Colonic mucosa (tissue), 4 donors: ENCODE measurements at regions not wholly inside any gene's neighbourhood (a gene's known extent, or its start where the extent isn't known, plus 50 kb on each side); places are given as distances from the start of the nearest gene placed in this dataset.

Experiments used
- DNase-seq: peaks from one replicate; pipeline ENCODE4 v3.0.0-alpha.2; 2020
- H3K27ac ChIP-seq: fragments of 200-600 bp; one replicate; pipeline ENCODE4 v1.8.0; 2021
- H3K27me3 ChIP-seq: fragments of 200-600 bp; one replicate; pipeline ENCODE4 v1.8.0; 2021
- H3K36me3 ChIP-seq: fragments of 200-600 bp; one replicate; pipeline ENCODE4 v1.8.0; 2021
- H3K4me1 ChIP-seq: fragments of 200-600 bp; one replicate; pipeline ENCODE4 v1.8.0; 2021; ENCODE audit warnings: mild to moderate bottlenecking
- H3K4me3 ChIP-seq: fragments of 200-600 bp; one replicate; pipeline ENCODE4 v1.8.0; 2021
- H3K9ac ChIP-seq, 2 donors: one replicate each; pipeline ENCODE4 v1.7.0; 2013; ENCODE audit warnings: control low read depth in 2 of 2, low read depth in 2 of 2, low read length in 2 of 2
- H3K9me3 ChIP-seq: fragments of 200-600 bp; one replicate; pipeline ENCODE4 v1.8.0; 2021
- intact Hi-C: fragments of 100-400 bp; cut with DNase I; formaldehyde crosslinking; loops from one replicate; pipeline ENCODE4 v1.14.1; 2022
- TF ChIP-seq, protein P1 (sequence below): fragments of 200-600 bp; IDR thresholded peaks from one replicate; pipeline ENCODE4 v1.8.0; 2022; ENCODE audit warnings: antibody characterized with exemption, mild to moderate bottlenecking
- donor health status: healthy.
- donor health status: DM: no; HTN: no; CAD: no.
- donor health status: DM: no; HTN: no; CAD: no.

DNA sequence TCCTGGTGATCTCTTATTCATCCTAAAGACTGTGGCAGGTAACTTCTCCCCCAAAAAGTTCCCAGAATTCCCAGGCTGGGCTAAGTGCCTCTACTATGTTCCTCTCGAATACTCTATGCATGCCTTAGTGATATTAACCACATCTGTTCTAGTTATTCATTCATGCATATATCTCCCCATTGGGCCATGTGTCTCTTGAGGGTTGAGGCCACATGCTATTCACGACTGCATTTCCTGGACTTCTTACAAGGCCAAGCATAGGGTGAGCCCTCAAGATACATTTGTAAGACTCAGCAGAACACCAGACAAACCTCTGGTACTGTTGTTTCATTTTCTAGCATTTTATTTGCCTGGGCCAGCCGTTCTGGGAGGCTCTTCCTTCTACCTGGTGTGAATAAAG, 117.0 kb downstream of the EN1 start:
- Histone ChIP-seq H3K9ac (no peak overlapping the region), H3K4me3 (no peak overlapping the region), H3K27ac (no peak overlapping the region), H3K9me3 (no peaks in the 10 kb centered on the region), H3K36me3 (no peaks in the 10 kb centered on the region), H3K4me1 (no peaks in the 10 kb centered on the region), H3K27me3 (no peaks in the 10 kb centered on the region)
- intact Hi-C loops = no loop called here
- TF ChIP-seq, protein P1, sequence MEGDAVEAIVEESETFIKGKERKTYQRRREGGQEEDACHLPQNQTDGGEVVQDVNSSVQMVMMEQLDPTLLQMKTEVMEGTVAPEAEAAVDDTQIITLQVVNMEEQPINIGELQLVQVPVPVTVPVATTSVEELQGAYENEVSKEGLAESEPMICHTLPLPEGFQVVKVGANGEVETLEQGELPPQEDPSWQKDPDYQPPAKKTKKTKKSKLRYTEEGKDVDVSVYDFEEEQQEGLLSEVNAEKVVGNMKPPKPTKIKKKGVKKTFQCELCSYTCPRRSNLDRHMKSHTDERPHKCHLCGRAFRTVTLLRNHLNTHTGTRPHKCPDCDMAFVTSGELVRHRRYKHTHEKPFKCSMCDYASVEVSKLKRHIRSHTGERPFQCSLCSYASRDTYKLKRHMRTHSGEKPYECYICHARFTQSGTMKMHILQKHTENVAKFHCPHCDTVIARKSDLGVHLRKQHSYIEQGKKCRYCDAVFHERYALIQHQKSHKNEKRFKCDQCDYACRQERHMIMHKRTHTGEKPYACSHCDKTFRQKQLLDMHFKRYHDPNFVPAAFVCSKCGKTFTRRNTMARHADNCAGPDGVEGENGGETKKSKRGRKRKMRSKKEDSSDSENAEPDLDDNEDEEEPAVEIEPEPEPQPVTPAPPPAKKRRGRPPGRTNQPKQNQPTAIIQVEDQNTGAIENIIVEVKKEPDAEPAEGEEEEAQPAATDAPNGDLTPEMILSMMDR = no peak
- DNase-seq = no peak

DNA sequence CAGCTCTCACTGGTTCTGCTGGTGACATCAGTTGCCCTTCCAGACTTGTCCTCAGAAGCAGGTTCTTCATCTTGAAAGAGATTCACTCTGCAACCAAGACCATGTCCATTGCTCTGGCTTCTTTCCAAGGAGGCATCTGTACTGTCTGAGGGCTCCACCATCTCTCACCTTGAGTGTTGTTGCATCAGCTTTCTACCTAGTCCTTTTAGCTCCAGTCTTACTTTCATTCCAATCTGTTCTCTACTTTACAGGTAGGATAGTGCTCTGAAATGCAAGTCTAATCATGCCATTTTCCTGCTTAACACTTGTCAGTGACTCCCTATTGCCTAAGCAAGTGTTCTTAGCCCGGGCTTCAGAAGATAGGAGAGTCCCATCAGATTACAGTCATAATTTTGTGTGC, 117.7 kb downstream of the EN1 start:
- no peaks in the 10 kb centered on the region for H3K9me3 ChIP-seq
- no peaks in the 10 kb centered on the region for H3K4me1 ChIP-seq
- H3K27me3 ChIP-seq = no peaks in the 10 kb centered on the region
- no peak overlapping the region for H3K9ac ChIP-seq
- no peak overlapping the region for H3K4me3 ChIP-seq
- no peak for DNase-seq
- H3K36me3 ChIP-seq = no peaks in the 10 kb centered on the region
- TF ChIP-seq, protein P1 = no peak
- intact Hi-C loops = no loop called here
- H3K27ac ChIP-seq = no peak overlapping the region

DNA sequence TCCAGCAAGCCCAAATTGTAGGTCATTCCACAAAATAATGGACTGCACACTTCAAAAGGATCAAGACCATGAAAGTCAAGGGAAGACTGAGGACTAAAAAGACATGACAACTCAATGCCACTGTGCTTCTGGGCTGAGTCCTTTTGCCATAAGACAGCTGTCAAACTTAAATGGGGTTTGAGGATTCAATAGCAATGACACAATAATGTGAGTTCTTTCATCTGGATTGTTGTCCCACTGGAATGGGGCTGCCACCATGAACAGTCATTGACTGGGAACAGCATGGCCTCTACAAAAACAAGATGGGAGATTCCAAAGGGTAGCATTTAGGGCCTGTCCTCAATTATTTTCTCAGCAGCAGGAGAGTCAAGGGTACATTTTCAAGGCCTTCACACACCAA, 118.5 kb downstream of the EN1 start:
- H3K9me3 ChIP-seq = no peaks in the 10 kb centered on the region
- no peak for DNase-seq
- intact Hi-C loops = no loop called here
- H3K4me1 ChIP-seq = no peaks in the 10 kb centered on the region
- H3K27ac ChIP-seq = no peak overlapping the region
- no peak overlapping the region for H3K9ac ChIP-seq
- TF ChIP-seq, protein P1 = no peak
- no peak overlapping the region for H3K4me3 ChIP-seq
- no peaks in the 10 kb centered on the region for H3K36me3 ChIP-seq
- no peaks in the 10 kb centered on the region for H3K27me3 ChIP-seq

DNA sequence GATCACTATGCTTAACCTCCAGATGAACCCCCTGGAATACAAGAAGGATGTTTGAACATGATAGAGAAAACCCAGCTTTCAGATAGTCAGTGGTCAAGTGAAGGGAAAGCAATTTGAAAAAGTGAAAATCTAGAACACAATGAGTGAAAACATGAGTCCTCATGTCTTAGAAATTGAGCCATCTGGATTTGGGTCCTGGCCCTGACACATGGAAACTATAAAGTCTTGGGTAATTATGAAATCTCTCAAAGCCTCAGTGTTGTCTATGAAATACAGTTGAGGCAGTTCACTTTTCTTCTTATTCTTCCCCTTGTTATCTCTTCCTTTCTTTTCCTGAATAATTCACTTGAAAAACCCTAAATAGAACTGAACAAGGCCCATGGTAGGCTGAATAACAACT, 120.6 kb downstream of the EN1 start:
- DNase-seq = no peak
- intact Hi-C loops = no loop called here
- H3K27me3 ChIP-seq = no peaks in the 10 kb centered on the region
- H3K9me3 ChIP-seq = no peaks in the 10 kb centered on the region
- no peaks in the 10 kb centered on the region for H3K36me3 ChIP-seq
- no peak overlapping the region for H3K27ac ChIP-seq
- TF ChIP-seq, protein P1 = no peak
- no peak overlapping the region for H3K9ac ChIP-seq
- no peak overlapping the region for H3K4me3 ChIP-seq
- H3K4me1 ChIP-seq = no peaks in the 10 kb centered on the region

DNA sequence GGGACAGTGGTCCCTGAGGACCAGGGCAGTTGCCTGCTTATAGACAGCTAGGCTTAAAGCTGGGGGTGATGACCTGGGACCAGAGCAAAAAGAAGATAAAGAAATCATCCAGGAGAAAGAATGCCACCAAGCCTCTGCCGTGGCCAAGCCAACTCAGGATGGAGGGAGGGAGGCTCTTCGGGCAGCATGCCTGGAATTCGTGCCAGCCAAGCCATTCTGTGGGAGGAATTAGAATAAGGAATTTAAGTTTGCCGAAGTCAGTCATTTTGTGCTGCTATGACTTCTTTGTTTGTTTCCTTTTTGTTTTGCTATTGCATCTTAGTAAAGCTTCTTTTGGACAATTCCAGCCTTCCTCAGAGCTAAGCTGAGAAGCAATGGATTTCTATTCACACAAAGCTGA, 124.1 kb downstream of the EN1 start:
- Histone ChIP-seq H3K27me3 (no peaks in the 10 kb centered on the region), H3K4me3 (no peak overlapping the region), H3K27ac (no peak overlapping the region), H3K4me1 (no peaks in the 10 kb centered on the region), H3K9ac (no peak overlapping the region), H3K36me3 (no peaks in the 10 kb centered on the region), H3K9me3 (no peaks in the 10 kb centered on the region)
- TF ChIP-seq, protein P1 = no peak
- DNase-seq = no peak
- intact Hi-C loops = no loop called here

DNA sequence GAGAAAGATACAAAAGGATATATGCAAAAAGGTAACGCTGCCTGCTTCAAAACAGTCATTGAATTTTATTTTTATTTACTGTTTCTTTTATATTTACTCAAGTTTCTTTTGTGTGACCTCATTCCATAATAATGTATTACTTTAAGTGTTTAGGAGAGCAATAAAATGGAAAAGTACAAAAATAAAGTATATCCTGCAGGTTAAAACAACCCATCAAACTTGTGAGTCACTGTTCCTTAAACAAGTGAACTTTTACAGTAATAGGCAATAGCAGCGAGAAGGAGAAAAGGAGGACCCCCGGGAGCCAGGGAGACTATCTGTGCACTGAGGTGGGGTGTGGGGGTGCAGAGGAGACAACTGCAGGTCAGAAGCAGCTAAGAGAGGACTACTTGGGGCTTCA, 124.5 kb downstream of the EN1 start:
- Histone ChIP-seq H3K9ac (no peak overlapping the region), H3K36me3 (no peaks in the 10 kb centered on the region), H3K4me1 (no peaks in the 10 kb centered on the region), H3K27ac (no peak overlapping the region), H3K4me3 (no peak overlapping the region), H3K9me3 (no peaks in the 10 kb centered on the region), H3K27me3 (no peaks in the 10 kb centered on the region)
- intact Hi-C loops = no loop called here
- DNase-seq = no peak
- TF ChIP-seq, protein P1 = no peak
